Right lobe of liver (tissue), 6 donors: ENCODE measurements at regions not wholly inside any gene's neighbourhood (a gene's known extent, or its start where the extent isn't known, plus 50 kb on each side); places are given as distances from the start of the nearest gene placed in this dataset.

Experiments used
- ATAC-seq, 4 donors: fragments of 200-7000 bp; cut with Tn5 transposase; one replicate each; pipeline ENCODE4 v1.9.1; 2020; ENCODE audit warnings: mild to moderate bottlenecking in 4 of 4, moderate library complexity in 4 of 4
- DNase-seq, 3 donors: peaks; one replicate each; pipeline ENCODE4 v3.0.0-alpha.2; 2020
- H3K27ac ChIP-seq, 3 donors: fragments of 200-600 bp; one replicate each; pipeline ENCODE4 v1.8.0; 2022
- H3K27me3 ChIP-seq, 2 donors: fragments of 200-600 bp; one replicate each; pipeline ENCODE4 v1.8.0; 2022
- H3K36me3 ChIP-seq, 4 donors: fragments of 200-600 bp; sonication (generic) in 1 of 4; one replicate each; pipeline versions ENCODE4 v1.5.1 to v1.8.0; 2017 to 2022; ENCODE audit warnings: control low read depth in 1 of 4
- H3K4me1 ChIP-seq, 4 donors: fragments of 200-600 bp; sonication (generic) in 1 of 4; one replicate each; pipeline versions ENCODE4 v1.5.1 to v1.8.0; 2017 to 2022; ENCODE audit warnings: control low read depth in 1 of 4
- H3K4me3 ChIP-seq, 3 donors: fragments of 200-600 bp; one replicate each; pipeline ENCODE4 v1.8.0; 2022
- H3K9me3 ChIP-seq, 4 donors: fragments of 200-600 bp; sonication (generic) in 1 of 4; one replicate each; pipeline versions ENCODE4 v1.5.1 to v1.8.0; 2017 to 2022; ENCODE audit warnings: control low read depth in 1 of 4
- CTCF ChIP-seq, 4 donors: fragments of 200-600 bp in 3 of 4; fragments of 450-650 bp in 1 of 4; IDR thresholded peaks; one replicate each; pipeline versions ENCODE4 v1.5.1 to v1.8.0; 2016 to 2022; ENCODE audit warnings: antibody characterized with exemption in 4 of 4, mild to moderate bottlenecking in 2 of 4
- POLR2A ChIP-seq: fragments of 450-650 bp; IDR thresholded peaks from one replicate; pipeline ENCODE4 v1.6.1; 2017; ENCODE audit warnings: antibody characterized with exemption, mild to moderate bottlenecking
- WGBS: methylation state at CpG from one replicate; pipeline ENCODE4 v1.1.6; 2018; ENCODE audit warnings: low coverage, low lambda C conversion rate; ENCODE audit not compliant: insufficient coverage; ENCODE audit errors: missing lambda C conversion rate; 5-methylcytosine and 5-hydroxymethylcytosine counted together
- intact Hi-C, 2 donors: fragments of 100-400 bp; cut with DNase I; formaldehyde crosslinking; loops; one replicate each; pipeline versions ENCODE4 v1.11.2 to v1.14.1; 2022
- donor health status: DM: no; HTN: yes; CAD: no.
- donor health status: DM: no; HTN: no; CAD: no.
- donor health status: DM: no; HTN: no; CAD: no.
- donor health status: DM: no; HTN: yes; CAD: no.
- donor health status: DM: no; HTN: yes; CAD: no.

GRCh38 chr14:97699026-97699425, 901.8 kb downstream of the VRK1 start:
- DNase-seq, result no peak
- Histone ChIP-seq H3K9me3 (no peaks in the 10 kb centered on the region), H3K4me3 (no peak overlapping the region), H3K4me1 (no peaks in the 10 kb centered on the region), H3K27ac (no peak overlapping the region), H3K27me3 (no peaks in the 10 kb centered on the region), H3K36me3 (no peaks in the 10 kb centered on the region)
- WGBS, result 47% methylated on average over 3 of the region's 3 CpGs
- intact Hi-C loops, result loop anchor here in 1 of 2 donors (10.0 kb wide), 1 partner anchor 1566 kb away; no protein-coding TSS in a partner anchor
- TF ChIP-seq CTCF (IDR thresholded peaks at IDR 0.05) (no peak), POLR2A (no peak)
- ATAC-seq, result no peak

- no peaks in the 10 kb centered on the region for H3K36me3 ChIP-seq
- H3K27me3 ChIP-seq, result no peaks in the 10 kb centered on the region
- H3K4me1 ChIP-seq, result no peaks in the 10 kb centered on the region
- no peak overlapping the region for H3K4me3 ChIP-seq
- TF ChIP-seq CTCF (IDR thresholded peaks at IDR 0.05), result no peak
- TF ChIP-seq POLR2A, result no peak
- ATAC-seq (peak in 2 of 4 donors; percentile 32 to 39), DNase-seq (no peak)
- no peaks in the 10 kb centered on the region for H3K9me3 ChIP-seq
- intact Hi-C loops, result no loop called here
- H3K27ac ChIP-seq, result no peak overlapping the region
- 22% methylated on average over 12 of the region's 12 CpGs for WGBS
Measured at GRCh38 chr14:97703006-97703760, 906.0 kb downstream of the VRK1 start.

GRCh38 chr14:97704316-97704885, 907.2 kb downstream of the VRK1 start:
- Histone ChIP-seq H3K4me3 (no peak overlapping the region), H3K27ac (no peak overlapping the region), H3K9me3 (no peaks in the 10 kb centered on the region), H3K4me1 (no peaks in the 10 kb centered on the region), H3K27me3 (no peaks in the 10 kb centered on the region), H3K36me3 (no peaks in the 10 kb centered on the region)
- intact Hi-C loops, result no loop called here
- TF ChIP-seq POLR2A, result no peak
- 75% methylated on average over 1 of the region's 1 CpG for WGBS
- ATAC-seq (no peak), DNase-seq (no peak)

GRCh38 chr14:97705107-97705506, 907.9 kb downstream of the VRK1 start:
- WGBS, result 31% methylated on average over 2 of the region's 2 CpGs
- H3K27ac ChIP-seq, result no peak overlapping the region
- no peak for ATAC-seq
- intact Hi-C loops, result no loop called here
- no peaks in the 10 kb centered on the region for H3K27me3 ChIP-seq
- no peak overlapping the region for H3K4me3 ChIP-seq
- TF ChIP-seq CTCF (IDR thresholded peaks at IDR 0.05) (no peak), POLR2A (no peak)
- no peaks in the 10 kb centered on the region for H3K4me1 ChIP-seq
- no peaks in the 10 kb centered on the region for H3K9me3 ChIP-seq
- H3K36me3 ChIP-seq, result no peaks in the 10 kb centered on the region
- DNase-seq, result no peak

- ATAC-seq (peak in 2 of 4 donors; percentile 49 to 58), DNase-seq (no peak)
- TF ChIP-seq CTCF (IDR thresholded peaks at IDR 0.05) (no peak), POLR2A (no peak)
- intact Hi-C loops, result no loop called here
- Histone ChIP-seq H3K4me3 (no peak overlapping the region), H3K27me3 (no peaks in the 10 kb centered on the region), H3K36me3 (no peaks in the 10 kb centered on the region), H3K27ac (no peak overlapping the region), H3K4me1 (no peaks in the 10 kb centered on the region), H3K9me3 (no peaks in the 10 kb centered on the region)
- WGBS, result 32% methylated on average over 2 of the region's 2 CpGs
Measured at GRCh38 chr14:97705976-97706375, 908.8 kb downstream of the VRK1 start.
